Calu3 (cell line): ENCODE measurements at regions not wholly inside any gene's neighbourhood (a gene's known extent, or its start where the extent isn't known, plus 50 kb on each side); places are given as distances from the start of the nearest gene placed in this dataset.

Source experiments
- BruUV-seq: library from RNA; stranded (reverse); fragments of 400-500 nt; replicated peaks from 2 replicates; lab custom pipeline; 2021; lab: Mats Ljungman, UMichigan
- CTCF ChIA-PET: fragments of 300-600 bp; sonication (Branson Sonifier 250); formaldehyde crosslinking; loops from one replicate; lab custom pipeline; 2022; ENCODE audit warnings: antibody characterized with exemption; lab: Charles Lee
- DNase-seq: peaks from one replicate; pipeline ENCODE4 v3.0.0; 2022
- H3K27ac Mint-ChIP-seq: one replicate; pipeline ENCODE4 v1.8.0; 2022; ENCODE audit warnings: mixed read lengths; ENCODE audit not compliant: unreplicated experiment
- H3K27me3 Mint-ChIP-seq: one replicate; pipeline ENCODE4 v1.8.0; 2022; ENCODE audit warnings: mixed read lengths; ENCODE audit not compliant: unreplicated experiment
- H3K36me3 Mint-ChIP-seq: one replicate; pipeline ENCODE4 v1.8.0; 2022; ENCODE audit warnings: mild to moderate bottlenecking, moderate library complexity, mixed read lengths; ENCODE audit not compliant: insufficient read depth, unreplicated experiment
- H3K4me1 Mint-ChIP-seq: one replicate; pipeline ENCODE4 v1.8.0; 2022; ENCODE audit warnings: mild to moderate bottlenecking, low read depth, mixed read lengths; ENCODE audit not compliant: unreplicated experiment
- H3K4me3 Mint-ChIP-seq: one replicate; pipeline ENCODE4 v1.8.0; 2022; ENCODE audit warnings: mild to moderate bottlenecking, low read depth, moderate library complexity, mixed read lengths; ENCODE audit not compliant: unreplicated experiment
- H3K9me3 Mint-ChIP-seq: one replicate; pipeline ENCODE4 v1.8.0; 2022; ENCODE audit warnings: low read depth, mixed read lengths; ENCODE audit not compliant: unreplicated experiment
- intact Hi-C: fragments of 100-400 bp; cut with micrococcal nuclease; formaldehyde crosslinking; loops from one replicate; pipeline ENCODE4 v1.10.0; 2022; ENCODE audit not compliant: unreplicated experiment
- TF ChIP-seq, protein P1 (sequence below): fragments of 200-600 bp; IDR thresholded peaks from one replicate; pipeline ENCODE4 v1.8.0; 2022; ENCODE audit warnings: antibody characterized with exemption; ENCODE audit not compliant: unreplicated experiment

DNA sequence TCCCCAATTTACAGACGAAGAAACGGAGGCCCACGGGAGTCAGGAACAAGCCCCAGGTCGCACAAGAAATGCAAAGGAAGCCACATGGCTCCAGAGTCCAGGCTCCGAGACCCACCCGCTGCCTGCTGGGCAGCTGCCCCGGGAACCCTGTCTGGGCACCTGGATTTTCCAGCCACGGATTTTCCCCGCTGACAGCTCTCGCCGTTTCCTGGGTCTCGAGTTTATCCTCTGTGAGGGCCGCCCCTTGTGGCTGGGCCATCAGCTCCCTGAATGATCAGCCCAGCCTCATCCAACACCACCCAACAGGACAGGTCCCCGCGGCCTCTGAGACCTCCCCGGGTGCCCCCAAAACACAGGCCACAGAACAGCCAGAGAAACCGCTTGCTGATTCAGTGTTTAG, 189.7 kb downstream of the BRD1 start:
- Mint-ChIP-seq H3K36me3 (no peaks in the 10 kb centered on the region), H3K27ac (no peak overlapping the region), H3K27me3 (peaks cover 69% of the 10 kb centered on the region), H3K4me3 (no peak overlapping the region), H3K9me3 (no peaks in the 10 kb centered on the region), H3K4me1 (no peaks in the 10 kb centered on the region)
- intact Hi-C loops: no loop called here
- DNase-seq: no peak
- BruUV-seq: no TSS peak
- TF ChIP-seq, protein P1, sequence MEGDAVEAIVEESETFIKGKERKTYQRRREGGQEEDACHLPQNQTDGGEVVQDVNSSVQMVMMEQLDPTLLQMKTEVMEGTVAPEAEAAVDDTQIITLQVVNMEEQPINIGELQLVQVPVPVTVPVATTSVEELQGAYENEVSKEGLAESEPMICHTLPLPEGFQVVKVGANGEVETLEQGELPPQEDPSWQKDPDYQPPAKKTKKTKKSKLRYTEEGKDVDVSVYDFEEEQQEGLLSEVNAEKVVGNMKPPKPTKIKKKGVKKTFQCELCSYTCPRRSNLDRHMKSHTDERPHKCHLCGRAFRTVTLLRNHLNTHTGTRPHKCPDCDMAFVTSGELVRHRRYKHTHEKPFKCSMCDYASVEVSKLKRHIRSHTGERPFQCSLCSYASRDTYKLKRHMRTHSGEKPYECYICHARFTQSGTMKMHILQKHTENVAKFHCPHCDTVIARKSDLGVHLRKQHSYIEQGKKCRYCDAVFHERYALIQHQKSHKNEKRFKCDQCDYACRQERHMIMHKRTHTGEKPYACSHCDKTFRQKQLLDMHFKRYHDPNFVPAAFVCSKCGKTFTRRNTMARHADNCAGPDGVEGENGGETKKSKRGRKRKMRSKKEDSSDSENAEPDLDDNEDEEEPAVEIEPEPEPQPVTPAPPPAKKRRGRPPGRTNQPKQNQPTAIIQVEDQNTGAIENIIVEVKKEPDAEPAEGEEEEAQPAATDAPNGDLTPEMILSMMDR: no peak
- CTCF ChIA-PET: interaction anchor here (1.4 kb wide), 1 partner anchor 12 kb away, joined by 3 read pairs; no protein-coding TSS in a partner anchor

DNA sequence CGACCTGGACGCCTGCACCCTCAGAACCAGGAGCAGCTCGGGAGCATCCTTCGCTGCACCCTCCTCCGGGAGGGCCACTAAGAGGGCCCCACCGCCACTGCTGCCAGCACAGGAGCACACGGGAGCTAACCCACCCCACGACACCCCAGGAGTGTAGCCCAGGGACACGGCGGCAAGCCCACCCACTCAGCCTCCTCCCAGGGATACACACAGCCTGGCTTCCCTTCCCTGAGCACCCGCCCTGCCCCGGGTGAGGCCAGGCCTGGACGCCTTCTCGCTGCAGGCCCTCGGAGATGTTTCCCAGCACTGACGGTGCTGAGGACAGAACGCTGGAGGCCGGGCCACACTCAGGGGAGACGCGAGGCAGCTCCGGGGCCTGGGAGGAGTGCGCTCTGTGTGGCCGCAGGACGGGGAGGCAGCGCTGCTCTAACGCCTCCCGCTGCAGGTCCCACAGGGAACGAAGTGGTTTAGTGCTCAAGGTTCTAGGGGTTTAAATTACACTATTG, 190.4 kb downstream of the BRD1 start:
- BruUV-seq: no TSS peak
- Mint-ChIP-seq H3K4me1 (no peaks in the 10 kb centered on the region), H3K27me3 (peaks cover 76% of the 10 kb centered on the region), H3K9me3 (no peaks in the 10 kb centered on the region), H3K27ac (no peak overlapping the region), H3K36me3 (no peaks in the 10 kb centered on the region), H3K4me3 (no peak overlapping the region)
- TF ChIP-seq, protein P1: no peak
- intact Hi-C loops: no loop called here
- no peak for DNase-seq
- CTCF ChIA-PET: no interaction called here

GRCh38 chr22:49636649-49637048, 191.0 kb downstream of the BRD1 start:
- no peaks in the 10 kb centered on the region for H3K4me1 Mint-ChIP-seq
- H3K36me3 Mint-ChIP-seq: no peaks in the 10 kb centered on the region
- no peak overlapping the region for H3K4me3 Mint-ChIP-seq
- TF ChIP-seq, protein P1: no peak
- intact Hi-C loops: no loop called here
- DNase-seq: no peak
- no TSS peak for BruUV-seq
- H3K27me3 Mint-ChIP-seq: peaks cover 83% of the 10 kb centered on the region
- CTCF ChIA-PET: interaction anchor here (0.5 to 0.6 kb wide), 2 partner anchors 268 to 300 kb away, joined by 3 to 5 read pairs; no protein-coding TSS in a partner anchor
- no peak overlapping the region for H3K27ac Mint-ChIP-seq
- H3K9me3 Mint-ChIP-seq: no peaks in the 10 kb centered on the region

- H3K27ac Mint-ChIP-seq: no peak overlapping the region
Observed at GRCh38 chr22:49636214-49636613, 191.5 kb downstream of the BRD1 start.

More at GRCh38 chr22:49636214-49636613, 191.5 kb downstream of the BRD1 start:
- no peaks in the 10 kb centered on the region for H3K36me3 Mint-ChIP-seq
- CTCF ChIA-PET: interaction anchor here (0.5 to 0.6 kb wide), 2 partner anchors 267 to 300 kb away, joined by 3 to 5 read pairs; no protein-coding TSS in a partner anchor
- BruUV-seq: no TSS peak
- no peak for DNase-seq
- no peaks in the 10 kb centered on the region for H3K4me1 Mint-ChIP-seq
- no peak overlapping the region for H3K4me3 Mint-ChIP-seq
- no peaks in the 10 kb centered on the region for H3K9me3 Mint-ChIP-seq
- TF ChIP-seq, protein P1: no peak
- intact Hi-C loops: no loop called here
- peaks cover 87% of the 10 kb centered on the region for H3K27me3 Mint-ChIP-seq
